Liver (tissue), 8 donors: ENCODE measurements at regions not wholly inside any gene's neighbourhood (a gene's known extent, or its start where the extent isn't known, plus 50 kb on each side); places are given as distances from the start of the nearest gene placed in this dataset.

ENCODE experiments used
- DNase-seq: peaks from one replicate; pipeline ENCODE4 v3.0.0-alpha.2; 2017; ENCODE audit warnings: low spot score
- H3K27ac ChIP-seq, 2 donors: one replicate each; pipeline ENCODE4 v1.7.0; 2013; ENCODE audit warnings: inconsistent platforms in 2 of 2, low read length in 2 of 2, control low read depth in 1 of 2, low read depth in 1 of 2, mild to moderate bottlenecking in 1 of 2
- H3K27me3 ChIP-seq, 4 donors: one replicate each; pipeline versions ENCODE4 v1.6.1 to v1.7.0; 2013; ENCODE audit warnings: low read length in 3 of 4, inconsistent platforms in 1 of 4, mild to moderate bottlenecking in 1 of 4, moderate library complexity in 1 of 4; ENCODE audit not compliant: control insufficient read depth in 4 of 4, insufficient read depth in 4 of 4
- H3K36me3 ChIP-seq, 4 donors: one replicate each; pipeline versions ENCODE4 v1.6.1 to v1.7.0; 2013; ENCODE audit warnings: low read length in 3 of 4, mild to moderate bottlenecking in 3 of 4, low read depth in 1 of 4, moderate library complexity in 1 of 4; ENCODE audit not compliant: control insufficient read depth in 4 of 4, insufficient read depth in 3 of 4
- H3K4me1 ChIP-seq, 4 donors: one replicate each; pipeline versions ENCODE4 v1.6.1 to v1.7.0; 2013; ENCODE audit warnings: low read length in 3 of 4, mild to moderate bottlenecking in 3 of 4, moderate library complexity in 1 of 4; ENCODE audit not compliant: control insufficient read depth in 4 of 4, insufficient read depth in 4 of 4
- H3K4me3 ChIP-seq, 3 donors: one replicate each; pipeline versions ENCODE4 v1.6.1 to v1.7.0; 2013; ENCODE audit warnings: low read length in 3 of 3, control low read depth in 1 of 3, low read depth in 1 of 3, mild to moderate bottlenecking in 1 of 3
- H3K9ac ChIP-seq, 2 donors: one replicate each; pipeline ENCODE4 v1.7.0; 2013; ENCODE audit warnings: low read length in 2 of 2, mild to moderate bottlenecking in 2 of 2, moderate library complexity in 2 of 2, control low read depth in 1 of 2, low read depth in 1 of 2
- H3K9me3 ChIP-seq, 4 donors: one replicate each; pipeline versions ENCODE4 v1.6.1 to v1.7.0; 2013; ENCODE audit warnings: low read length in 3 of 4; ENCODE audit not compliant: control insufficient read depth in 4 of 4
- ATF3 ChIP-seq: IDR thresholded peaks from 2 replicates; pipeline ENCODE4 v1.6.1; 2016; ENCODE audit warnings: antibody characterized with exemption
- CTCF ChIP-seq: fragments of 150-350 bp; IDR thresholded peaks from 2 replicates; pipeline ENCODE4 v1.5.1; 2017; ENCODE audit warnings: improper control_type of control experiment, low read depth, low read length; ENCODE audit not compliant: missing input control
- EGR1 ChIP-seq, 2 donors: IDR thresholded peaks; 2 replicates each; pipeline ENCODE4 v1.6.1; 2016 to 2018; ENCODE audit warnings: antibody characterized with exemption in 2 of 2, low read depth in 2 of 2
- FOXA1 ChIP-seq: IDR thresholded peaks from 2 replicates; pipeline ENCODE4 v1.6.1; 2016; ENCODE audit warnings: antibody characterized with exemption
- FOXA2 ChIP-seq: IDR thresholded peaks from 2 replicates; pipeline ENCODE4 v1.6.1; 2016; ENCODE audit warnings: antibody characterized with exemption
- GABPA ChIP-seq, 2 donors: IDR thresholded peaks in 1 of 2; conservative IDR thresholded peaks in 1 of 2; 2 replicates each; pipeline ENCODE4 v1.6.1; 2016; ENCODE audit warnings: antibody characterized with exemption in 2 of 2, mild to moderate bottlenecking in 1 of 2, moderate library complexity in 1 of 2
- HNF4A ChIP-seq, 2 donors: conservative IDR thresholded peaks; 2 replicates each; pipeline ENCODE4 v1.6.1; 2016; ENCODE audit warnings: antibody characterized with exemption in 2 of 2, mild to moderate bottlenecking in 2 of 2
- HNF4G ChIP-seq: IDR thresholded peaks from 2 replicates; pipeline ENCODE4 v1.6.1; 2016; ENCODE audit warnings: antibody characterized with exemption
- JUND ChIP-seq, 2 donors: IDR thresholded peaks; 2 replicates each; pipeline ENCODE4 v1.6.1; 2016; ENCODE audit warnings: antibody characterized with exemption in 2 of 2
- MAX ChIP-seq: IDR thresholded peaks from 2 replicates; pipeline ENCODE4 v1.6.1; 2016; ENCODE audit warnings: antibody characterized with exemption
- NR2F2 ChIP-seq: IDR thresholded peaks from 2 replicates; pipeline ENCODE4 v1.6.1; 2016; ENCODE audit warnings: antibody characterized with exemption
- RAD21 ChIP-seq, 2 donors: IDR thresholded peaks; 2 replicates each; pipeline ENCODE4 v1.6.1; 2016; ENCODE audit warnings: antibody characterized with exemption in 2 of 2, mild to moderate bottlenecking in 2 of 2
- RXRA ChIP-seq, 2 donors: IDR thresholded peaks; 2 replicates each; pipeline ENCODE4 v1.6.1; 2017 to 2018; ENCODE audit warnings: antibody characterized with exemption in 2 of 2, mild to moderate bottlenecking in 1 of 2
- TAF1 ChIP-seq: conservative IDR thresholded peaks from 2 replicates; pipeline ENCODE4 v1.6.1; 2016; ENCODE audit warnings: antibody characterized with exemption, mild to moderate bottlenecking
- YY1 ChIP-seq: IDR thresholded peaks from 2 replicates; pipeline ENCODE4 v1.6.1; 2016; ENCODE audit warnings: antibody characterized with exemption, mild to moderate bottlenecking
- ZBTB33 ChIP-seq: IDR thresholded peaks from 2 replicates; pipeline ENCODE4 v1.6.1; 2016; ENCODE audit warnings: antibody characterized with exemption
- WGBS: extraction: QIAGEN DNeasy Blood & Tissue Kit; methylation state at CpG from one replicate; pipeline ENCODE4 v1.1.7; 2013; 5-methylcytosine and 5-hydroxymethylcytosine counted together
- donor health status: healthy.
- donor health status: healthy.
- donor health status: healthy.
- donor health status: healthy.
- donor health status: healthy.

- no peak for DNase-seq
Measured at GRCh38 chr9:84480071-84480470, 139.5 kb upstream of the SLC28A3 start.

GRCh38 chr9:84481231-84481630 is 140.7 kb upstream of the SLC28A3 start:
- Histone ChIP-seq H3K36me3 (no peaks in the 10 kb centered on the region), H3K4me1 (peaks cover 0 to 9% (median 4%) of the 10 kb centered on the region in 4 donors), H3K9ac (no peak overlapping the region), H3K9me3 (peaks cover 0 to 5% (median 0%) of the 10 kb centered on the region in 4 donors), H3K27ac (no peak overlapping the region), H3K4me3 (no peak overlapping the region), H3K27me3 (peaks cover 0 to 3% (median 1%) of the 10 kb centered on the region in 4 donors)
- 80% methylated on average over 3 of the region's 3 CpGs for WGBS
- DNase-seq: no peak
- TF ChIP-seq ZBTB33 (no peak), RAD21 (IDR thresholded peaks at IDR 0.05) (no peak), ATF3 (no peak), MAX (no peak), HNF4A (conservative IDR thresholded peaks at IDR 0.05) (no peak), JUND (IDR thresholded peaks at IDR 0.05) (no peak), RXRA (IDR thresholded peaks at IDR 0.05) (no peak), EGR1 (IDR thresholded peaks at IDR 0.05; ENCODE audit: low read depth in 2 of 2) (no peak), GABPA (IDR thresholded peaks at IDR 0.05 in 1 of 2, conservative IDR thresholded peaks at IDR 0.05 in 1 of 2) (no peak), TAF1 (no peak), NR2F2 (no peak), FOXA2 (no peak), YY1 (no peak), CTCF (no peak), HNF4G (no peak)

More at GRCh38 chr9:84480071-84480470, 139.5 kb upstream of the SLC28A3 start:
- TF ChIP-seq TAF1 (no peak), MAX (no peak), RXRA (IDR thresholded peaks at IDR 0.05) (no peak), RAD21 (IDR thresholded peaks at IDR 0.05) (no peak), EGR1 (IDR thresholded peaks at IDR 0.05; ENCODE audit: low read depth in 2 of 2) (no peak), YY1 (no peak), FOXA2 (no peak), NR2F2 (no peak), ZBTB33 (no peak), CTCF (no peak), FOXA1 (no peak)
- peaks cover 0 to 9% (median 4%) of the 10 kb centered on the region in 4 donors for H3K4me1 ChIP-seq
- WGBS: 92% methylated on average over 9 of the region's 9 CpGs
- H3K9me3 ChIP-seq: peaks cover 0 to 5% (median 0%) of the 10 kb centered on the region in 4 donors
- no peak overlapping the region for H3K27ac ChIP-seq
- no peaks in the 10 kb centered on the region for H3K36me3 ChIP-seq
- H3K4me3 ChIP-seq: no peak overlapping the region
- H3K9ac ChIP-seq: no peak overlapping the region
- peaks cover 0 to 3% (median 1%) of the 10 kb centered on the region in 4 donors for H3K27me3 ChIP-seq
